Activated B cell treated with CpG ODN at 0.5 μM for 24 hours (primary cell): ENCODE measurements at regions not wholly inside any gene's neighbourhood (a gene's known extent, or its start where the extent isn't known, plus 50 kb on each side); places are given as distances from the start of the nearest gene placed in this dataset.

Experiments
- ATAC-seq: fragments of 200-7000 bp; cut with Tn5 transposase; one replicate; pipeline ENCODE4 v1.10.0; 2021; ENCODE audit warnings: low read depth, mild to moderate bottlenecking, moderate library complexity
- CTCF ChIA-PET: fragments of 350-600 bp; sonication (Branson Sonifier 250); formaldehyde crosslinking; loops from one replicate; lab custom pipeline; 2021; ENCODE audit warnings: antibody characterized with exemption; lab: Charles Lee
- POLR2A ChIA-PET: fragments of 350-600 bp; sonication (Branson Sonifier 250); formaldehyde crosslinking; loops from one replicate; lab custom pipeline; 2021; ENCODE audit warnings: antibody characterized with exemption; lab: Charles Lee
- DNase-seq: peaks from one replicate; pipeline ENCODE4 v3.0.0; 2022
- H3K27ac Mint-ChIP-seq: one replicate; pipeline ENCODE4 v1.8.0; 2020; ENCODE audit warnings: mixed read lengths
- H3K27me3 Mint-ChIP-seq: one replicate; pipeline ENCODE4 v1.8.0; 2021; ENCODE audit warnings: mixed read lengths
- H3K36me3 Mint-ChIP-seq: one replicate; pipeline ENCODE4 v1.8.0; 2021; ENCODE audit warnings: low read depth, mixed read lengths
- H3K4me1 Mint-ChIP-seq: one replicate; pipeline ENCODE4 v1.8.0; 2021; ENCODE audit warnings: mixed read lengths
- H3K4me3 Mint-ChIP-seq: one replicate; pipeline ENCODE4 v1.8.0; 2020; ENCODE audit warnings: mild to moderate bottlenecking, mixed read lengths
- H3K9me3 Mint-ChIP-seq: one replicate; pipeline ENCODE4 v1.8.0; 2020; ENCODE audit warnings: mixed read lengths
- CTCF ChIP-seq: fragments of 200-600 bp; IDR thresholded peaks from one replicate; pipeline ENCODE4 v1.8.0; 2022; ENCODE audit warnings: antibody characterized with exemption, mild to moderate bottlenecking
- intact Hi-C: fragments of 100-400 bp; cut with micrococcal nuclease; formaldehyde crosslinking; loops from one replicate; pipeline ENCODE4 v1.15.1; 2024

- CTCF ChIA-PET = no interaction called here
- no peak for DNase-seq
Measured at GRCh38 chr9:96122282-96122681, 179.7 kb downstream of the HSD17B3 start.

GRCh38 chr9:96121136-96121535, 180.8 kb downstream of the HSD17B3 start:
- Mint-ChIP-seq H3K4me3 (no peak overlapping the region), H3K4me1 (no peaks in the 10 kb centered on the region), H3K36me3 (no peaks in the 10 kb centered on the region), H3K27me3 (peaks cover 6% of the 10 kb centered on the region), H3K9me3 (peaks cover 4% of the 10 kb centered on the region), H3K27ac (no peak overlapping the region)
- ChIA-PET POLR2A (no interaction called here), CTCF (no interaction called here)
- no peak for TF ChIP-seq CTCF
- ATAC-seq = no peak
- no peak for DNase-seq
- intact Hi-C loops = no loop called here

More at GRCh38 chr9:96122282-96122681, 179.7 kb downstream of the HSD17B3 start:
- Mint-ChIP-seq H3K27ac (no peak overlapping the region), H3K4me3 (no peak overlapping the region), H3K27me3 (peaks cover 3% of the 10 kb centered on the region), H3K36me3 (no peaks in the 10 kb centered on the region), H3K4me1 (no peaks in the 10 kb centered on the region), H3K9me3 (peaks cover 4% of the 10 kb centered on the region)
- POLR2A ChIA-PET = no interaction called here
- intact Hi-C loops = no loop called here
- TF ChIP-seq CTCF = no peak
- ATAC-seq = no peak

- no peak for TF ChIP-seq CTCF
- POLR2A ChIA-PET = no interaction called here
- Mint-ChIP-seq H3K27me3 (peaks cover 11% of the 10 kb centered on the region), H3K27ac (no peak overlapping the region), H3K36me3 (no peaks in the 10 kb centered on the region), H3K4me3 (no peak overlapping the region), H3K9me3 (peaks cover 4% of the 10 kb centered on the region), H3K4me1 (no peaks in the 10 kb centered on the region)
- no peak for DNase-seq
- no peak for ATAC-seq
- intact Hi-C loops = no loop called here
- CTCF ChIA-PET = no interaction called here
Measured at GRCh38 chr9:96117398-96118080, 184.4 kb downstream of the HSD17B3 start.

- intact Hi-C loops = no loop called here
- H3K4me3 Mint-ChIP-seq = no peak overlapping the region
- DNase-seq = no peak
- H3K27ac Mint-ChIP-seq = no peak overlapping the region
- no peak for ATAC-seq
- TF ChIP-seq CTCF = no peak
- peaks cover 11% of the 10 kb centered on the region for H3K27me3 Mint-ChIP-seq
- peaks cover 4% of the 10 kb centered on the region for H3K9me3 Mint-ChIP-seq
- POLR2A ChIA-PET = no interaction called here
- H3K36me3 Mint-ChIP-seq = no peaks in the 10 kb centered on the region
- H3K4me1 Mint-ChIP-seq = no peaks in the 10 kb centered on the region
- CTCF ChIA-PET = no interaction called here
Measured at GRCh38 chr9:96116275-96117064, 185.5 kb downstream of the HSD17B3 start.

GRCh38 chr9:96115836-96116235, 186.1 kb downstream of the HSD17B3 start:
- no peaks in the 10 kb centered on the region for H3K36me3 Mint-ChIP-seq
- POLR2A ChIA-PET = no interaction called here
- DNase-seq (no peak), ATAC-seq (no peak)
- H3K27ac Mint-ChIP-seq = no peak overlapping the region
- CTCF ChIA-PET = no interaction called here
- peaks cover 11% of the 10 kb centered on the region for H3K27me3 Mint-ChIP-seq
- H3K4me3 Mint-ChIP-seq = no peak overlapping the region
- no peaks in the 10 kb centered on the region for H3K4me1 Mint-ChIP-seq
- TF ChIP-seq CTCF = no peak
- H3K9me3 Mint-ChIP-seq = peaks cover 4% of the 10 kb centered on the region
- intact Hi-C loops = no loop called here
